ENCODE measurements at regions not wholly inside any gene's neighbourhood (a gene's known extent, or its start where the extent isn't known, plus 50 kb on each side); places are given as distances from the start of the nearest gene placed in this dataset.

GRCh38 chr13:106683179-106683578 lies 115.2 kb upstream of the ARGLU1 start:
- no peak overlapping the region for H3K4me3 ChIP-seq
- H3K27ac ChIP-seq: no peak overlapping the region
- ATAC-seq (no peak), DNase-seq (no peak)
- WGBS, 4 donors: 80 to 83% (median 83%) methylated on average over 8 of the region's 8 CpGs
- no peaks in the 10 kb centered on the region for H3K36me3 ChIP-seq
- H3K9me3 ChIP-seq: no peaks in the 10 kb centered on the region
- no peak for TF ChIP-seq POLR2A (IDR thresholded peaks at IDR 0.05)
- no peak for TF ChIP-seq CTCF (IDR thresholded peaks at IDR 0.05)
- no peaks in the 10 kb centered on the region for H3K27me3 ChIP-seq
- H3K4me1 ChIP-seq: peaks cover 0 to 35% (median 11%) of the 10 kb centered on the region in 12 donors
- intact Hi-C loops (cut with DNase I): loop anchor here in 5 of 10 donors (5.0 to 10.0 kb wide), 3 partner anchors 232 to 442 kb away; no protein-coding TSS in a partner anchor

GRCh38 chr13:106681997-106682396 lies 114.1 kb upstream of the ARGLU1 start:
- no peaks in the 10 kb centered on the region for H3K27me3 ChIP-seq
- no peaks in the 10 kb centered on the region for H3K36me3 ChIP-seq
- no peaks in the 10 kb centered on the region for H3K9me3 ChIP-seq
- no peak for TF ChIP-seq POLR2A (IDR thresholded peaks at IDR 0.05)
- no peak for TF ChIP-seq CTCF (IDR thresholded peaks at IDR 0.05)
- WGBS, 4 donors: 69 to 72% (median 70%) methylated on average over 5 of the region's 5 CpGs
- intact Hi-C loops (cut with DNase I): loop anchor here in 6 of 10 donors (2.0 to 10.0 kb wide), 5 partner anchors 27 to 443 kb away; no protein-coding TSS in a partner anchor
- DNase-seq (no peak), ATAC-seq (no peak)
- H3K4me1 ChIP-seq: peaks cover 0 to 32% (median 11%) of the 10 kb centered on the region in 12 donors
- peak overlapping the region in 3 of 12 donors; percentile 37 to 68 (median 51) for H3K27ac ChIP-seq
- no peak overlapping the region for H3K4me3 ChIP-seq

- WGBS, 4 donors: 29 to 41% (median 35%) methylated on average over 3 of the region's 3 CpGs
- H3K27ac ChIP-seq: peak overlapping the region in 9 of 12 donors; percentile 18 to 68 (median 46)
- no peak for ATAC-seq
- no peaks in the 10 kb centered on the region for H3K9me3 ChIP-seq
- peaks cover 0 to 31% (median 11%) of the 10 kb centered on the region in 12 donors for H3K4me1 ChIP-seq
- no peak for TF ChIP-seq CTCF (IDR thresholded peaks at IDR 0.05)
- no peak for TF ChIP-seq POLR2A (IDR thresholded peaks at IDR 0.05)
- H3K36me3 ChIP-seq: no peaks in the 10 kb centered on the region
- no peaks in the 10 kb centered on the region for H3K27me3 ChIP-seq
- no peak overlapping the region for H3K4me3 ChIP-seq
- intact Hi-C loops (cut with DNase I): loop anchor here in 6 of 10 donors (2.0 to 10.0 kb wide), 5 partner anchors 27 to 443 kb away; no protein-coding TSS in a partner anchor
- DNase-seq: no peak
Observed at GRCh38 chr13:106681536-106681935, 113.6 kb upstream of the ARGLU1 start.

- peak overlapping the region in 11 of 12 donors; percentile 18 to 68 (median 50) for H3K27ac ChIP-seq
- H3K9me3 ChIP-seq: no peaks in the 10 kb centered on the region
- no peaks in the 10 kb centered on the region for H3K27me3 ChIP-seq
- TF ChIP-seq CTCF (IDR thresholded peaks at IDR 0.05) (no peak), POLR2A (IDR thresholded peaks at IDR 0.05) (no peak)
- intact Hi-C loops (cut with DNase I): loop anchor here in 6 of 10 donors (2.0 to 10.0 kb wide), 5 partner anchors 28 to 444 kb away; no protein-coding TSS in a partner anchor
- DNase-seq (peak in 3 of 5 donors; percentile 32 to 39 (median 37)), ATAC-seq (peak in 3 of 4 donors; percentile 20 to 71 (median 56))
- H3K4me3 ChIP-seq: no peak overlapping the region
- WGBS, 4 donors: 19 to 38% (median 33%) methylated on average over 7 of the region's 7 CpGs
- H3K36me3 ChIP-seq: no peaks in the 10 kb centered on the region
- peaks cover 0 to 27% (median 10%) of the 10 kb centered on the region in 12 donors for H3K4me1 ChIP-seq
Observed at GRCh38 chr13:106680796-106681472, 113.0 kb upstream of the ARGLU1 start.
